ENCODE measurements at regions not wholly inside any gene's neighbourhood (a gene's known extent, or its start where the extent isn't known, plus 50 kb on each side); places are given as distances from the start of the nearest gene placed in this dataset.

DNA sequence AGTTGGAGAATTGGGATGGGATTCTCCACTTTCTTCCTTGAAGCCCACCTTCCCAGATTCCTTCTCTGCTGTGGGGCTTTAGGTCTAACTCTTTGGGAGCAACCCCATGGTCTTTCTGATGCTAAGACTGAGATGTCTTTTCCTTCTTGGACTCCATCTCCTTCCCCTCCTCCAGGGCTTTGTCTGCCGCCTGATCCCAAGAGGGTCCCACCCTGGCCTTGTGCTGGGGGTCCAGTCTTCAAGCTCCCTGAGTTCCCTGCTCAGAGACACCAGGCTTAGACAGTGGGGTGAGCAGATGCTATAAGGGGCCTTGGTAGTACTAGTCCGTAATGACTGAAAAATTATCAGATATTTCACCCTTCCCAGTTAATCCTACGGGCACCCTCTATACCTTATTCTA lies 150.5 kb downstream of the PTPN20 start:
- Histone ChIP-seq H3K36me3 (no peaks in the 10 kb centered on the region), H3K4me3 (ENCODE audit: low read depth in 1 of 2, low read length in 1 of 2) (no peak overlapping the region), H3K4me1 (ENCODE audit: control insufficient read depth in 1 of 2, insufficient read depth in 1 of 2, low read depth in 1 of 2, low read length in 1 of 2) (no peaks in the 10 kb centered on the region), H3K27me3 (peaks cover 14% of the 10 kb centered on the region), H3K9me3 (no peaks in the 10 kb centered on the region), H3K27ac (no peak overlapping the region)
- TF ChIP-seq, protein P1, sequence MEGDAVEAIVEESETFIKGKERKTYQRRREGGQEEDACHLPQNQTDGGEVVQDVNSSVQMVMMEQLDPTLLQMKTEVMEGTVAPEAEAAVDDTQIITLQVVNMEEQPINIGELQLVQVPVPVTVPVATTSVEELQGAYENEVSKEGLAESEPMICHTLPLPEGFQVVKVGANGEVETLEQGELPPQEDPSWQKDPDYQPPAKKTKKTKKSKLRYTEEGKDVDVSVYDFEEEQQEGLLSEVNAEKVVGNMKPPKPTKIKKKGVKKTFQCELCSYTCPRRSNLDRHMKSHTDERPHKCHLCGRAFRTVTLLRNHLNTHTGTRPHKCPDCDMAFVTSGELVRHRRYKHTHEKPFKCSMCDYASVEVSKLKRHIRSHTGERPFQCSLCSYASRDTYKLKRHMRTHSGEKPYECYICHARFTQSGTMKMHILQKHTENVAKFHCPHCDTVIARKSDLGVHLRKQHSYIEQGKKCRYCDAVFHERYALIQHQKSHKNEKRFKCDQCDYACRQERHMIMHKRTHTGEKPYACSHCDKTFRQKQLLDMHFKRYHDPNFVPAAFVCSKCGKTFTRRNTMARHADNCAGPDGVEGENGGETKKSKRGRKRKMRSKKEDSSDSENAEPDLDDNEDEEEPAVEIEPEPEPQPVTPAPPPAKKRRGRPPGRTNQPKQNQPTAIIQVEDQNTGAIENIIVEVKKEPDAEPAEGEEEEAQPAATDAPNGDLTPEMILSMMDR (IDR thresholded peaks at IDR 0.05) = no peak

GRCh38 chr10:47062441-47063200 lies 151.4 kb downstream of the PTPN20 start:
- H3K27me3 ChIP-seq = peaks cover 14% of the 10 kb centered on the region
- no peak overlapping the region for H3K4me3 ChIP-seq (ENCODE audit: low read depth in 1 of 2, low read length in 1 of 2)
- TF ChIP-seq, protein P1 (IDR thresholded peaks at IDR 0.05) = no peak
- no peak overlapping the region for H3K27ac ChIP-seq
- no peaks in the 10 kb centered on the region for H3K9me3 ChIP-seq
- H3K4me1 ChIP-seq (ENCODE audit: control insufficient read depth in 1 of 2, insufficient read depth in 1 of 2, low read depth in 1 of 2, low read length in 1 of 2) = no peaks in the 10 kb centered on the region
- no peaks in the 10 kb centered on the region for H3K36me3 ChIP-seq

DNA sequence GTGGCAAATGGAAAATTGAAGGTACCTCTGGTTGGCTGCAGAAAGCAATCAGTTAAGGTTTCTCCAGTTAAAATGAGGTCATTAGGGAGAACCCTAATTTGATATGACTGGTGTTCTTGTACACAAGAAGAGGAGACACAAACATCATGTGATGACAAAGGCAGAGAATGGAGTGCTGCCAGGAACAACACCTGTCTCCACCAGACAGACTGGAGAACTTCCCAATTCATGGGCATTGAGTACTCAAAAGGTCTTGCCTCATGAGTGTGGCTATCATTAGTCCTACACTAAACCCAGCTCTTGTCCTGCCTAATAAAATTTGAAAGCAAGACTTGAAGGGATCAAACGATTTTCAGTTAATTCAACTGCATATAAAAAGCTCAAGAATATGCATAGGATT lies 152.6 kb downstream of the PTPN20 start:
- no peak overlapping the region for H3K27ac ChIP-seq
- no peaks in the 10 kb centered on the region for H3K36me3 ChIP-seq
- H3K4me1 ChIP-seq (ENCODE audit: control insufficient read depth in 1 of 2, insufficient read depth in 1 of 2, low read depth in 1 of 2, low read length in 1 of 2) = no peaks in the 10 kb centered on the region
- no peaks in the 10 kb centered on the region for H3K9me3 ChIP-seq
- TF ChIP-seq, protein P1 (IDR thresholded peaks at IDR 0.05) = no peak
- peaks cover 14% of the 10 kb centered on the region for H3K27me3 ChIP-seq
- no peak overlapping the region for H3K4me3 ChIP-seq (ENCODE audit: low read depth in 1 of 2, low read length in 1 of 2)

- TF ChIP-seq, protein P1 (IDR thresholded peaks at IDR 0.05) = no peak
- Histone ChIP-seq H3K27me3 (peaks cover 13% of the 10 kb centered on the region), H3K9me3 (no peaks in the 10 kb centered on the region), H3K4me1 (ENCODE audit: control insufficient read depth in 1 of 2, insufficient read depth in 1 of 2, low read depth in 1 of 2, low read length in 1 of 2) (no peaks in the 10 kb centered on the region), H3K36me3 (no peaks in the 10 kb centered on the region), H3K27ac (no peak overlapping the region), H3K4me3 (ENCODE audit: low read depth in 1 of 2, low read length in 1 of 2) (no peak overlapping the region)
Observed at GRCh38 chr10:47065903-47066302, 154.7 kb downstream of the PTPN20 start.

- no peak overlapping the region for H3K27ac ChIP-seq
- TF ChIP-seq, protein P1 (IDR thresholded peaks at IDR 0.05) = no peak
Observed at GRCh38 chr10:47067949-47068940, 157.0 kb downstream of the PTPN20 start.

More at GRCh38 chr10:47067949-47068940, 157.0 kb downstream of the PTPN20 start:
- Histone ChIP-seq H3K4me1 (ENCODE audit: control insufficient read depth in 1 of 2, insufficient read depth in 1 of 2, low read depth in 1 of 2, low read length in 1 of 2) (no peaks in the 10 kb centered on the region), H3K9me3 (no peaks in the 10 kb centered on the region), H3K36me3 (no peaks in the 10 kb centered on the region), H3K27me3 (peaks cover 3% of the 10 kb centered on the region), H3K4me3 (ENCODE audit: low read depth in 1 of 2, low read length in 1 of 2) (no peak overlapping the region)
